Astrocyte (in vitro differentiated cells and primary cell): ENCODE measurements at regions not wholly inside any gene's neighbourhood (a gene's known extent, or its start where the extent isn't known, plus 50 kb on each side); places are given as distances from the start of the nearest gene placed in this dataset.

ENCODE experiments used
- DNase-seq: peaks from one replicate; pipeline ENCODE4 v3.0.0-alpha.2; 2010; ENCODE audit warnings: low read depth
- FAIRE-seq: peaks from 2 replicates; lab custom pipeline; 2011; peaks lifted over from hg19 to GRCh38; lab: Jason Lieb, UNC
- H2AFZ ChIP-seq: 2 replicates; pipeline ENCODE4 v1.6.0; 2012; ENCODE audit warnings: low read depth, low read length, inconsistent platforms
- H3K27ac ChIP-seq: 2 replicates; pipeline ENCODE4 v1.5.1; 2011; ENCODE audit warnings: low read depth, low read length, inconsistent platforms
- H3K27me3 ChIP-seq: 2 replicates; pipeline ENCODE4 v1.6.0; 2011; ENCODE audit warnings: low read length, inconsistent platforms; ENCODE audit not compliant: insufficient read depth
- H3K36me3 ChIP-seq: 2 replicates; pipeline ENCODE4 v1.5.1; 2011; ENCODE audit warnings: low read length, inconsistent platforms; ENCODE audit not compliant: insufficient read depth
- H3K4me1 ChIP-seq: 2 replicates; pipeline ENCODE4 v1.5.1; 2011; ENCODE audit warnings: low read length, inconsistent platforms; ENCODE audit not compliant: insufficient read depth
- H3K4me2 ChIP-seq: 2 replicates; pipeline ENCODE4 v1.6.0; 2012; ENCODE audit warnings: low read length, inconsistent platforms
- H3K4me3 ChIP-seq: 2 replicates; pipeline ENCODE4 v1.5.1; 2011; ENCODE audit warnings: low read depth, mild to moderate bottlenecking, low read length, inconsistent platforms; ENCODE audit not compliant: insufficient read depth
- H3K79me2 ChIP-seq: 2 replicates; pipeline ENCODE4 v1.6.0; 2012; ENCODE audit warnings: mild to moderate bottlenecking, low read length, inconsistent platforms; ENCODE audit not compliant: insufficient read depth
- H3K9ac ChIP-seq: 2 replicates; pipeline ENCODE4 v1.6.0; 2012; ENCODE audit warnings: mild to moderate bottlenecking, low read length, inconsistent platforms
- H3K9me3 ChIP-seq: 2 replicates; pipeline ENCODE4 v1.5.1; 2012; ENCODE audit warnings: low read depth, mild to moderate bottlenecking, low read length, inconsistent platforms; ENCODE audit not compliant: insufficient read depth
- H4K20me1 ChIP-seq: 2 replicates; pipeline ENCODE4 v1.6.0; 2012; ENCODE audit warnings: low read length, inconsistent platforms; ENCODE audit not compliant: insufficient read depth
- H3K27ac Mint-ChIP-seq: one replicate; pipeline ENCODE4 v1.8.0; 2021; ENCODE audit warnings: mild to moderate bottlenecking, mixed read lengths; ENCODE audit not compliant: unreplicated experiment
- H3K27me3 Mint-ChIP-seq: one replicate; pipeline ENCODE4 v1.8.0; 2021; ENCODE audit warnings: low read depth, mixed read lengths; ENCODE audit not compliant: unreplicated experiment
- H3K36me3 Mint-ChIP-seq: one replicate; pipeline ENCODE4 v1.8.0; 2021; ENCODE audit warnings: low read depth, mixed read lengths; ENCODE audit not compliant: unreplicated experiment
- H3K4me1 Mint-ChIP-seq: one replicate; pipeline ENCODE4 v1.8.0; 2021; ENCODE audit warnings: low read depth, mixed read lengths; ENCODE audit not compliant: unreplicated experiment
- H3K4me3 Mint-ChIP-seq: one replicate; pipeline ENCODE4 v1.8.0; 2021; ENCODE audit warnings: mild to moderate bottlenecking, moderate library complexity, mixed read lengths; ENCODE audit not compliant: unreplicated experiment
- H3K9me3 Mint-ChIP-seq: one replicate; pipeline ENCODE4 v1.8.0; 2021; ENCODE audit warnings: mild to moderate bottlenecking, mixed read lengths; ENCODE audit not compliant: unreplicated experiment
- CTCF ChIP-seq: IDR thresholded peaks from 2 replicates; pipeline ENCODE4 v1.5.1; 2011; ENCODE audit warnings: low read depth, mild to moderate bottlenecking, inconsistent platforms, low read length, moderate library complexity; ENCODE audit not compliant: insufficient read depth
- EZH2 ChIP-seq: IDR thresholded peaks from 2 replicates; pipeline ENCODE4 v1.6.1; 2012; ENCODE audit warnings: mild to moderate bottlenecking, low read length, inconsistent platforms; ENCODE audit not compliant: insufficient read depth

GRCh38 chr3:124567179-124567578, 163.1 kb upstream of the UMPS start:
- Histone ChIP-seq H3K36me3 (no peaks in the 10 kb centered on the region), H3K4me3 (no peak overlapping the region), H3K4me1 (peaks cover 3% of the 10 kb centered on the region), H4K20me1 (no peaks in the 10 kb centered on the region), H3K27me3 (no peaks in the 10 kb centered on the region), H2AFZ (no peak overlapping the region), H3K9me3 (no peaks in the 10 kb centered on the region), H3K4me2 (no peak overlapping the region), H3K27ac (no peak overlapping the region), H3K9ac (no peak overlapping the region), H3K79me2 (no peaks in the 10 kb centered on the region)
- Mint-ChIP-seq H3K27me3 (peaks cover 33% of the 10 kb centered on the region), H3K4me1 (peaks cover 6% of the 10 kb centered on the region), H3K36me3 (peaks cover 2% of the 10 kb centered on the region), H3K27ac (no peak overlapping the region), H3K4me3 (no peak overlapping the region), H3K9me3 (no peaks in the 10 kb centered on the region)
- no peak for TF ChIP-seq EZH2
- no peak for TF ChIP-seq CTCF
- FAIRE-seq = no peak
- DNase-seq = no peak

GRCh38 chr3:124569761-124570160, 160.5 kb upstream of the UMPS start:
- Mint-ChIP-seq H3K36me3 (peaks cover 2% of the 10 kb centered on the region), H3K4me1 (no peaks in the 10 kb centered on the region), H3K9me3 (no peaks in the 10 kb centered on the region), H3K27me3 (peaks cover 27% of the 10 kb centered on the region), H3K4me3 (no peak overlapping the region), H3K27ac (no peak overlapping the region)
- Histone ChIP-seq H2AFZ (no peak overlapping the region), H3K27ac (no peak overlapping the region), H3K79me2 (no peaks in the 10 kb centered on the region), H3K4me1 (peaks cover 3% of the 10 kb centered on the region), H3K9ac (no peak overlapping the region), H3K9me3 (no peaks in the 10 kb centered on the region), H3K27me3 (no peaks in the 10 kb centered on the region), H3K4me3 (no peak overlapping the region), H3K36me3 (no peaks in the 10 kb centered on the region), H3K4me2 (no peak overlapping the region), H4K20me1 (no peaks in the 10 kb centered on the region)
- DNase-seq (no peak), FAIRE-seq (no peak)
- TF ChIP-seq EZH2 = no peak
- no peak for TF ChIP-seq CTCF

- no peak for DNase-seq
- H3K27me3 Mint-ChIP-seq = peaks cover 30% of the 10 kb centered on the region
- no peak for FAIRE-seq
- no peaks in the 10 kb centered on the region for H3K27me3 ChIP-seq
- H4K20me1 ChIP-seq = no peaks in the 10 kb centered on the region
- H3K9ac ChIP-seq = no peak overlapping the region
- H3K27ac Mint-ChIP-seq = no peak overlapping the region
- H3K36me3 Mint-ChIP-seq = peaks cover 2% of the 10 kb centered on the region
- no peaks in the 10 kb centered on the region for H3K9me3 ChIP-seq
- H3K4me3 Mint-ChIP-seq = no peak overlapping the region
- no peaks in the 10 kb centered on the region for H3K79me2 ChIP-seq
- H3K4me1 ChIP-seq = peaks cover 4% of the 10 kb centered on the region
- H3K4me2 ChIP-seq = no peak overlapping the region
- no peak overlapping the region for H2AFZ ChIP-seq
- no peak for TF ChIP-seq CTCF
- no peak for TF ChIP-seq EZH2
- H3K36me3 ChIP-seq = no peaks in the 10 kb centered on the region
- H3K9me3 Mint-ChIP-seq = no peaks in the 10 kb centered on the region
- H3K4me3 ChIP-seq = no peak overlapping the region
- peaks cover 5% of the 10 kb centered on the region for H3K4me1 Mint-ChIP-seq
- no peak overlapping the region for H3K27ac ChIP-seq
Measured at GRCh38 chr3:124570232-124570631, 160.0 kb upstream of the UMPS start.
